ENCODE measurements at regions not wholly inside any gene's neighbourhood (a gene's known extent, or its start where the extent isn't known, plus 50 kb on each side); places are given as distances from the start of the nearest gene placed in this dataset.
"Not testable (repeated sequence)": the region's sequence is repeated elsewhere in the genome, so short reads cannot be mapped to it uniquely, and the experiment has no call there.

DNA sequence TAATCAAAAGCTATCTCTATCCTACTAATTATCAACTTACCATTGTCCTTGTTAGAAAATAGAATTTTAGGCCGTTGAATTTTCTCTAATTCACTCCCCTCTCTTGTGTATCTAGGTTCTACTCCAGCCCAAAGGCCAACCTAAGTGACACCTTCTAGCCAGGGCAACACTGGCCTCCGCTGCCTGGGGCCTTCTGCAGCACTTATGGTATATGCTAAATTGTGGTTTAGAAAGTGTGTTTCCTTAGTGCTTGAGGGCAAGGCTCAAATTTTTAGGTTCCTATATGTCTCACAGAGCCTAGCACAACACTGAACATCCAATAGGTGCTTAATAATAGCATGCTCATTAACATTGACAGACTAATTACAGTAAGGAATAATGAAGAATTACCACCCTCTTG is 187.2 kb upstream of the IRF2BP2 start:
- H3K4me1 ChIP-seq; H3K79me2 ChIP-seq (ENCODE audit: low read depth); H3F3A ChIP-seq (ENCODE audit: low read depth); DNase-seq (ENCODE audit: low spot score); H3K27me3 ChIP-seq; H3K36me3 ChIP-seq; H3K4me3 ChIP-seq; H3K27ac Mint-ChIP-seq; H3K27me3 Mint-ChIP-seq (ENCODE audit: insufficient read depth, low read depth); H3K9ac ChIP-seq; H3K36me3 Mint-ChIP-seq; H3K9me3 Mint-ChIP-seq; H4K20me1 ChIP-seq (ENCODE audit: low read depth); H3K4me3 Mint-ChIP-seq; H3K4me2 ChIP-seq; H3K9me3 ChIP-seq (ENCODE audit: low read depth); H3K4me1 Mint-ChIP-seq; H2AFZ ChIP-seq (replicated peaks); H3K27ac ChIP-seq: not testable (repeated sequence)

DNA sequence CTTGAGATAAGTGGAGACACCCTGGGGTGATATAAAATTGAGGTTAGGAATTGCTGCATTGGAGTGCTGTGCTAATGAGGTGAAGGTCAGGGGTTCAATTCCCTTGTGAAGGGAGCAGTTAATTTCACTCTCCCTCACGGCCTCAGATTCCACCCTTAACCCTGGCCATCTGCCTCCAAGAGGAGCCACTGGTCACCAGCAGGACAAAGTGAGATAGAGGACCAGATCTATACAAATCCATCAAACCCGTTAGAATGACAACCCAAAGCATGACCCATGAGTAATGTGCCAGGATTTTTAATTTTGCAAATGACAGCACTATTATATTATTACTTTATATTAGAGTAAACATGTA is 186.4 kb upstream of the IRF2BP2 start:
- H3K4me3 Mint-ChIP-seq; H3K4me1 Mint-ChIP-seq; H3K27me3 ChIP-seq; H2AFZ ChIP-seq (replicated peaks); H3K27ac ChIP-seq; H3K4me1 ChIP-seq; H3K36me3 ChIP-seq; H3K4me3 ChIP-seq; H3K36me3 Mint-ChIP-seq; H3K27me3 Mint-ChIP-seq (ENCODE audit: insufficient read depth, low read depth); H3K79me2 ChIP-seq (ENCODE audit: low read depth); DNase-seq (ENCODE audit: low spot score); H4K20me1 ChIP-seq (ENCODE audit: low read depth); H3F3A ChIP-seq (ENCODE audit: low read depth); H3K9ac ChIP-seq; H3K9me3 ChIP-seq (ENCODE audit: low read depth); H3K9me3 Mint-ChIP-seq; H3K4me2 ChIP-seq; H3K27ac Mint-ChIP-seq: not testable (repeated sequence)

DNA sequence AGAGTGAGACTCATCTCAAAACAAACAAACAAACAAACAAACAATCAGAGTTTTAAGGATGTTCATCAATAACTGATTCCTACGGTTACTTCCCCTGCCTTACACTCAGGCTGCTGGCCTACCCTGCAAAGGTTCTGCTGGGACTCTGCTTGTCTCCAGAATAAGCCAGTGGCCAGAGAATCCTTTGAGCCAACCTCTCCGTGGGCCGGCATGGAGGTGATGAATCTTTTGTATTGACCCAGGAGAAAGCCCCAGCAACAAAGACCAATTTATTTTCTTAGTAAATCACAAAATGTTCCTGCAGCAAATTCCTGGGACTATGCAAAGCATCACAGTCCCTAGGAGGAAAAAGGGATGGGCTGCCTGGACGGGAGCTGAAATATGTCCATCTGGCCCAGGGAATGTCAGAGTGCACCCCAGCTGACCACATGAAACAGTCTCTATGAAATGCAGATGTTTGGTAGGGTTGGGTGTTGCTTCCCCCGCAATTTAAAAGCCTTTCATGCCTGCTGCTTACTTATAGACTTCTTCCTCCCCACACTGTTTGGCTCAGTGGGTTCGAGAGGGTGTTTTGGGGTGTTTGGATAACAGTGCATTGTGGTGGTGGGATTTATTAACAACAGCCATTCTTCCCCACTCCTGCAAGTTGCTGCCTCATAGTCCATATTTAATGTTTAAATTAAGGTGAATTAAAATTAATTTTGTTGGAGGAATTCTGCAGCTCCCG is 185.9 kb upstream of the IRF2BP2 start:
- not testable (repeated sequence) for H3K27me3 Mint-ChIP-seq (ENCODE audit: insufficient read depth, low read depth); H3K4me3 Mint-ChIP-seq; H3K4me2 ChIP-seq; H3K79me2 ChIP-seq (ENCODE audit: low read depth); H3K27ac ChIP-seq; H3K27ac Mint-ChIP-seq; H3K36me3 ChIP-seq; H3K4me1 Mint-ChIP-seq; H3K27me3 ChIP-seq; H3K9ac ChIP-seq; H3K9me3 ChIP-seq (ENCODE audit: low read depth); H3K4me1 ChIP-seq; H4K20me1 ChIP-seq (ENCODE audit: low read depth); H3K4me3 ChIP-seq; H3K9me3 Mint-ChIP-seq; DNase-seq (ENCODE audit: low spot score); H2AFZ ChIP-seq (replicated peaks); H3K36me3 Mint-ChIP-seq; H3F3A ChIP-seq (ENCODE audit: low read depth)

DNA sequence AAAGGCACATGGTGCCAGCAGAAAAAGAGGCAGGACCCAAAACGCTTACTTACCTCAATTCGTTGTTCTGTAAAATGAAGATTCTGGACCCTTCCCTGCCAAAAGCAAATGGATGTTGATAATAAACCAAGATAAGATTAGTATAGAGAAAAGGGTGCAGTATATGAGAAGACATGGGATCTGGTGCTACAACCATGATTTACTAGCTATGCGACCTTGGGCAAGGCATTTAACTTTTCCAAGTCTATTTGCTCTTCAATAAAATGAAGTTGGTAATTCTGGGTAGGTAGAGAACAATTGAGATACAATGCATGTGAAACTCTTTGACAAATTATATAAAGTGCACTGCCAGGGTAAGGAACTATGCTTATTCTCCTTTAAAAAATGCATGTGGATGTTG is 185.0 kb upstream of the IRF2BP2 start:
- not testable (repeated sequence) for H3K36me3 Mint-ChIP-seq; H3K4me1 ChIP-seq; H3F3A ChIP-seq (ENCODE audit: low read depth); H3K27me3 ChIP-seq; DNase-seq (ENCODE audit: low spot score); H3K4me3 Mint-ChIP-seq; H3K4me1 Mint-ChIP-seq; H3K27ac ChIP-seq; H3K27ac Mint-ChIP-seq; H3K9me3 Mint-ChIP-seq; H3K27me3 Mint-ChIP-seq (ENCODE audit: insufficient read depth, low read depth); H3K9ac ChIP-seq; H2AFZ ChIP-seq (replicated peaks); H3K4me3 ChIP-seq; H3K9me3 ChIP-seq (ENCODE audit: low read depth); H3K4me2 ChIP-seq; H3K36me3 ChIP-seq; H4K20me1 ChIP-seq (ENCODE audit: low read depth); H3K79me2 ChIP-seq (ENCODE audit: low read depth)

DNA sequence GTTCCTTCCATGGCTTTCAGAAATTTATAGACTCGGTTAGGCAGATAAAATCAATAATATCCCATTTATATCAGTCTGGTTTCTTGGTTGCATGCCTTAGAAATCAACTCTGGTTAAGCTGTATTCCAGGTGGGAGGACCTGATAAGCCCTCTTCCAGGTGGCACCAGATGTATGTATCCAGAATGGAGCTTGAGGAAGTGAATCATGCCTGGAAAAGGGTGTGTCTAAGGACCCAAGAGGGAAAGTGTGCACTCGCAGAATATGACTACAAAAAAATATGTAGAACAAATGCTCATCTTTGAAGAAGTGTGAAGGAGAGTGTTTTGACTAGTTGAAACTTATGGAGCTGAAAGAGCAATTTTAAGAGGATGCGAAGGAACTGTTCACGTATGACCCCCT is 184.5 kb upstream of the IRF2BP2 start:
- not testable (repeated sequence) for H3K4me3 Mint-ChIP-seq; H4K20me1 ChIP-seq (ENCODE audit: low read depth); H3K4me2 ChIP-seq; H3K27ac Mint-ChIP-seq; H3K4me1 ChIP-seq; DNase-seq (ENCODE audit: low spot score); H3K27ac ChIP-seq; H3K36me3 Mint-ChIP-seq; H3K9ac ChIP-seq; H3K36me3 ChIP-seq; H3K27me3 Mint-ChIP-seq (ENCODE audit: insufficient read depth, low read depth); H2AFZ ChIP-seq (replicated peaks); H3K4me1 Mint-ChIP-seq; H3K4me3 ChIP-seq; H3K9me3 Mint-ChIP-seq; H3K9me3 ChIP-seq (ENCODE audit: low read depth); H3F3A ChIP-seq (ENCODE audit: low read depth); H3K79me2 ChIP-seq (ENCODE audit: low read depth); H3K27me3 ChIP-seq

DNA sequence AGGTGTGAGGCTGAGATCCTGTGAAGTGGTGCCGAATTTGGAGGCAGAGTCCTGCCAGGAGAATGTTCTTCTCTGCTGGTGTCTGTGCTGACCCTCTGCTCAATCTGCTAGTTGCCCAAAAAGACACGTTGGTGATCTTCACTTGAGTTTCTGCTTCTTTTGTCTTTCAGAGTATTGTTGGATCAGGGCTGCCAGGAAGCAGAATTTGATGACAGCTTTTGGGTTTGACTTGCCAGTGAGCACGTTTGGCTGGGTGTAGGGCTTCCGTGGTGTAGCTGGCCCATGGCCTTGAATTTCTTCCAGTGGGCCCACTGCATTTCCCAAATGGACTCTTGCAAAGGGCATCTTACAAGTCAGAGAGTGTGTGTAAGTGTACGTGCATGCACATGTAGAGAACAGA is 183.9 kb upstream of the IRF2BP2 start:
- not testable (repeated sequence) for H3K4me3 Mint-ChIP-seq; H3K27me3 Mint-ChIP-seq (ENCODE audit: insufficient read depth, low read depth); H3K36me3 ChIP-seq; H3K9me3 Mint-ChIP-seq; H3F3A ChIP-seq (ENCODE audit: low read depth); H3K4me2 ChIP-seq; H3K9me3 ChIP-seq (ENCODE audit: low read depth); H3K36me3 Mint-ChIP-seq; H2AFZ ChIP-seq (replicated peaks); H3K4me3 ChIP-seq; H3K4me1 ChIP-seq; DNase-seq (ENCODE audit: low spot score); H3K4me1 Mint-ChIP-seq; H3K9ac ChIP-seq; H4K20me1 ChIP-seq (ENCODE audit: low read depth); H3K27ac Mint-ChIP-seq; H3K27me3 ChIP-seq; H3K27ac ChIP-seq; H3K79me2 ChIP-seq (ENCODE audit: low read depth)

DNA sequence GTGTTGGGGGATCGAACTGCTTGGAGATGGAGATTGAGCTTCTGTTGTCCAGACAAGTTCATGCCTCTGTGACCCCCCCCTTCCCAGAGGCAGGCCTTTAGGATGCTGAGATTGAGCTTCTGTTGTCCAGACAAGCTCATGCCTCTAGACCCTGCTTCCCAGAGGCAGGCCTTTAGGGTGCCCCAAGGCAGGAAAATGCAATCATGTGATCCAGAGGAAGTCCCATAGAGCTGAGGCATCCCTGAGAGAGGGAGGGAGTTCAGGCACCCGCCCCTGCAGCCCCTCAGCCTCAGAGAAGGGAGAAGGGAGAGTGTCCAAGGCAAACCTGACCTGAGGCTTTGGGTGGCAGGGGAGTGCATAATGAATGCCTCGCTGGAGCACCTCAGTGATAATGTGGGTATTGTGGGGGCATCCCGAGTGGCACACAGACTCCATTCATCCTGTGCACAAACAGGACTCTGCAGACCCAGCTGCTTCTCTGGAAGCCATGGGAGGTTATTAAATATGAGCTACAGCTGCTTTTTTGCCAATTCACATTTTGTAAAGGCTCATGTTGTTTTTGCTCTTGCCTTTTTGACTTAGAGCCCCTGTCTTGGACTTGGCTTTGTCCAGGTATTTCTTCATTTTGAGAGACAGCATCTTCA is 182.4 kb upstream of the IRF2BP2 start:
- not testable (repeated sequence) for H3K4me3 ChIP-seq; H3K4me2 ChIP-seq; H3K27ac ChIP-seq; H3K9ac ChIP-seq; H3K27me3 Mint-ChIP-seq (ENCODE audit: insufficient read depth, low read depth); H4K20me1 ChIP-seq (ENCODE audit: low read depth); H3K9me3 Mint-ChIP-seq; DNase-seq (ENCODE audit: low spot score); H3K79me2 ChIP-seq (ENCODE audit: low read depth); H3K4me1 Mint-ChIP-seq; H3K36me3 ChIP-seq; H3K27ac Mint-ChIP-seq; H3K4me1 ChIP-seq; H3K27me3 ChIP-seq; H2AFZ ChIP-seq (replicated peaks); H3F3A ChIP-seq (ENCODE audit: low read depth); H3K4me3 Mint-ChIP-seq; H3K36me3 Mint-ChIP-seq; H3K9me3 ChIP-seq (ENCODE audit: low read depth)

DNA sequence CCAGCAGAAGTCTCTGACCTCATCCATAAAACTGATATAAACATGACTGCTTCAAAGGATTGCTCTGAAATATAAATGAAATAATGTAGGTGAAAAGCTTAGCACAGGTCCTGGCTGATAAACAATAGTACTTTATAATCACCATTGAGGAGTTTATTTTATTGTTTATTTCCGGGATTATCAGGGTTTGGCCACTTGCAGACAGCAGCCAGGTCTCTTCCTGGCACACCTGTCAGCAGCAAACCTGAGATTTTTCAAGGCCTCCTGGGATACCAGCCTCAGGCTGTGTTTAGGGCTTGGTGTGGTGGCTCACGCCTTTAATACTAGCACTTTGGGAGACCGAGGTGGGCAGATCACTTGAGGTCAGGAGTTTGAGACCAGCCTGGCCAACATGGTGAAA is 181.6 kb upstream of the IRF2BP2 start:
- H3F3A ChIP-seq (ENCODE audit: low read depth); H3K9me3 Mint-ChIP-seq; H3K27me3 Mint-ChIP-seq (ENCODE audit: insufficient read depth, low read depth): not testable (repeated sequence)

More for the DNA sequence above, 181.6 kb upstream of the IRF2BP2 start:
- H3K36me3 ChIP-seq; H3K36me3 Mint-ChIP-seq; H3K4me2 ChIP-seq; H3K4me3 Mint-ChIP-seq; H3K79me2 ChIP-seq (ENCODE audit: low read depth); DNase-seq (ENCODE audit: low spot score); H3K4me3 ChIP-seq; H4K20me1 ChIP-seq (ENCODE audit: low read depth); H3K27me3 ChIP-seq; H3K27ac ChIP-seq; H3K4me1 Mint-ChIP-seq; H3K27ac Mint-ChIP-seq; H2AFZ ChIP-seq (replicated peaks); H3K9me3 ChIP-seq (ENCODE audit: low read depth); H3K9ac ChIP-seq; H3K4me1 ChIP-seq: not testable (repeated sequence)

All from neural progenitor cell (in vitro differentiated cells).